H1 (cell line): ENCODE measurements at regions not wholly inside any gene's neighbourhood (a gene's known extent, or its start where the extent isn't known, plus 50 kb on each side); places are given as distances from the start of the nearest gene placed in this dataset.

Source experiments
- HDAC6 ChIP-seq: IDR thresholded peaks from one replicate; pipeline ENCODE4 v1.7.1; 2012; ENCODE audit warnings: low read depth, mild to moderate bottlenecking, inconsistent platforms, low read length, moderate library complexity
- NRF1 ChIP-seq: IDR thresholded peaks from 2 replicates; pipeline ENCODE4 v1.6.1; 2011; ENCODE audit warnings: mild to moderate bottlenecking, low read depth, low read length, improper control_type of control experiment
- POLR2A ChIP-seq, 2 experiments: IDR thresholded peaks; 1 replicate in 1 of 2; 2 replicates in 1 of 2; pipeline ENCODE4 v1.6.1; 2011; ENCODE audit warnings: low read depth in 2 of 2, low read length in 2 of 2, mild to moderate bottlenecking in 2 of 2; ENCODE audit errors: control extremely low read depth in 1 of 2
- SAP30 ChIP-seq: fragments of 300-600 bp; sonication (generic); IDR thresholded peaks from 2 replicates; pipeline ENCODE4 v1.7.1; 2012; ENCODE audit warnings: low read length, moderate library complexity, mild to moderate bottlenecking, inconsistent platforms; ENCODE audit not compliant: insufficient read depth, insufficient replicate concordance
- TCF12 ChIP-seq: IDR thresholded peaks from 2 replicates; pipeline ENCODE4 v1.6.1; 2011; ENCODE audit warnings: low read depth, mild to moderate bottlenecking, low read length
- TEAD4 ChIP-seq: IDR thresholded peaks from 2 replicates; pipeline ENCODE4 v1.6.1; 2012; ENCODE audit warnings: low read depth, low read length, inconsistent platforms, mixed read lengths
- TF ChIP-seq, protein P1 (sequence below): fragments of 300-600 bp; sonication (generic); IDR thresholded peaks from 2 replicates; pipeline ENCODE4 v1.7.1; 2012; ENCODE audit warnings: low read length, moderate library complexity, mild to moderate bottlenecking, inconsistent platforms; ENCODE audit not compliant: insufficient replicate concordance

DNA sequence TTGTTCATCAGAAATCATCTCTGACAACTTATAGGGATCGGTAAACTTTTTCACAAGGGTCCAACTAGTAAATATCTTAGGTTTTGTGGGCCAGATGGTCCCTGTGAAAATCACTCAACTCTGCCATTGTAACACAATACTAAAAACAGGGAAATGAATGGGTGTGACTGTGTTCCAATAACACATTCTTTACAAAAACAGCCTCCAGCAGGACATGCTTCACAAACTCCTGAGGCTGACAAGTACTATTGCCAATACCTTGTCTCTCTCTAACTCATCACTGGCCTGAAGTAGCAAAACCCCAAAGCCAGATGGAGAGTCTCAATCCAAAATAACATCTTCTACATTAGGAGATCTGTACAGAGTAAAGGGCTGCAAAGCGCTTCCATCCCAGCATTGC is 312.3 kb downstream of the TOX3 start (continued):
- TF ChIP-seq, protein P1, sequence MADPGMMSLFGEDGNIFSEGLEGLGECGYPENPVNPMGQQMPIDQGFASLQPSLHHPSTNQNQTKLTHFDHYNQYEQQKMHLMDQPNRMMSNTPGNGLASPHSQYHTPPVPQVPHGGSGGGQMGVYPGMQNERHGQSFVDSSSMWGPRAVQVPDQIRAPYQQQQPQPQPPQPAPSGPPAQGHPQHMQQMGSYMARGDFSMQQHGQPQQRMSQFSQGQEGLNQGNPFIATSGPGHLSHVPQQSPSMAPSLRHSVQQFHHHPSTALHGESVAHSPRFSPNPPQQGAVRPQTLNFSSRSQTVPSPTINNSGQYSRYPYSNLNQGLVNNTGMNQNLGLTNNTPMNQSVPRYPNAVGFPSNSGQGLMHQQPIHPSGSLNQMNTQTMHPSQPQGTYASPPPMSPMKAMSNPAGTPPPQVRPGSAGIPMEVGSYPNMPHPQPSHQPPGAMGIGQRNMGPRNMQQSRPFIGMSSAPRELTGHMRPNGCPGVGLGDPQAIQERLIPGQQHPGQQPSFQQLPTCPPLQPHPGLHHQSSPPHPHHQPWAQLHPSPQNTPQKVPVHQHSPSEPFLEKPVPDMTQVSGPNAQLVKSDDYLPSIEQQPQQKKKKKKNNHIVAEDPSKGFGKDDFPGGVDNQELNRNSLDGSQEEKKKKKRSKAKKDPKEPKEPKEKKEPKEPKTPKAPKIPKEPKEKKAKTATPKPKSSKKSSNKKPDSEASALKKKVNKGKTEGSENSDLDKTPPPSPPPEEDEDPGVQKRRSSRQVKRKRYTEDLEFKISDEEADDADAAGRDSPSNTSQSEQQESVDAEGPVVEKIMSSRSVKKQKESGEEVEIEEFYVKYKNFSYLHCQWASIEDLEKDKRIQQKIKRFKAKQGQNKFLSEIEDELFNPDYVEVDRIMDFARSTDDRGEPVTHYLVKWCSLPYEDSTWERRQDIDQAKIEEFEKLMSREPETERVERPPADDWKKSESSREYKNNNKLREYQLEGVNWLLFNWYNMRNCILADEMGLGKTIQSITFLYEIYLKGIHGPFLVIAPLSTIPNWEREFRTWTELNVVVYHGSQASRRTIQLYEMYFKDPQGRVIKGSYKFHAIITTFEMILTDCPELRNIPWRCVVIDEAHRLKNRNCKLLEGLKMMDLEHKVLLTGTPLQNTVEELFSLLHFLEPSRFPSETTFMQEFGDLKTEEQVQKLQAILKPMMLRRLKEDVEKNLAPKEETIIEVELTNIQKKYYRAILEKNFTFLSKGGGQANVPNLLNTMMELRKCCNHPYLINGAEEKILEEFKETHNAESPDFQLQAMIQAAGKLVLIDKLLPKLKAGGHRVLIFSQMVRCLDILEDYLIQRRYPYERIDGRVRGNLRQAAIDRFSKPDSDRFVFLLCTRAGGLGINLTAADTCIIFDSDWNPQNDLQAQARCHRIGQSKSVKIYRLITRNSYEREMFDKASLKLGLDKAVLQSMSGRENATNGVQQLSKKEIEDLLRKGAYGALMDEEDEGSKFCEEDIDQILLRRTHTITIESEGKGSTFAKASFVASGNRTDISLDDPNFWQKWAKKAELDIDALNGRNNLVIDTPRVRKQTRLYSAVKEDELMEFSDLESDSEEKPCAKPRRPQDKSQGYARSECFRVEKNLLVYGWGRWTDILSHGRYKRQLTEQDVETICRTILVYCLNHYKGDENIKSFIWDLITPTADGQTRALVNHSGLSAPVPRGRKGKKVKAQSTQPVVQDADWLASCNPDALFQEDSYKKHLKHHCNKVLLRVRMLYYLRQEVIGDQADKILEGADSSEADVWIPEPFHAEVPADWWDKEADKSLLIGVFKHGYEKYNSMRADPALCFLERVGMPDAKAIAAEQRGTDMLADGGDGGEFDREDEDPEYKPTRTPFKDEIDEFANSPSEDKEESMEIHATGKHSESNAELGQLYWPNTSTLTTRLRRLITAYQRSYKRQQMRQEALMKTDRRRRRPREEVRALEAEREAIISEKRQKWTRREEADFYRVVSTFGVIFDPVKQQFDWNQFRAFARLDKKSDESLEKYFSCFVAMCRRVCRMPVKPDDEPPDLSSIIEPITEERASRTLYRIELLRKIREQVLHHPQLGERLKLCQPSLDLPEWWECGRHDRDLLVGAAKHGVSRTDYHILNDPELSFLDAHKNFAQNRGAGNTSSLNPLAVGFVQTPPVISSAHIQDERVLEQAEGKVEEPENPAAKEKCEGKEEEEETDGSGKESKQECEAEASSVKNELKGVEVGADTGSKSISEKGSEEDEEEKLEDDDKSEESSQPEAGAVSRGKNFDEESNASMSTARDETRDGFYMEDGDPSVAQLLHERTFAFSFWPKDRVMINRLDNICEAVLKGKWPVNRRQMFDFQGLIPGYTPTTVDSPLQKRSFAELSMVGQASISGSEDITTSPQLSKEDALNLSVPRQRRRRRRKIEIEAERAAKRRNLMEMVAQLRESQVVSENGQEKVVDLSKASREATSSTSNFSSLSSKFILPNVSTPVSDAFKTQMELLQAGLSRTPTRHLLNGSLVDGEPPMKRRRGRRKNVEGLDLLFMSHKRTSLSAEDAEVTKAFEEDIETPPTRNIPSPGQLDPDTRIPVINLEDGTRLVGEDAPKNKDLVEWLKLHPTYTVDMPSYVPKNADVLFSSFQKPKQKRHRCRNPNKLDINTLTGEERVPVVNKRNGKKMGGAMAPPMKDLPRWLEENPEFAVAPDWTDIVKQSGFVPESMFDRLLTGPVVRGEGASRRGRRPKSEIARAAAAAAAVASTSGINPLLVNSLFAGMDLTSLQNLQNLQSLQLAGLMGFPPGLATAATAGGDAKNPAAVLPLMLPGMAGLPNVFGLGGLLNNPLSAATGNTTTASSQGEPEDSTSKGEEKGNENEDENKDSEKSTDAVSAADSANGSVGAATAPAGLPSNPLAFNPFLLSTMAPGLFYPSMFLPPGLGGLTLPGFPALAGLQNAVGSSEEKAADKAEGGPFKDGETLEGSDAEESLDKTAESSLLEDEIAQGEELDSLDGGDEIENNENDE, result no peak
- TF ChIP-seq HDAC6 (no peak), SAP30 (no peak), NRF1 (no peak), TEAD4 (no peak), POLR2A (IDR thresholded peaks at IDR 0.05; ENCODE audit: control extremely low read depth in 1 of 2, low read depth in 2 of 2, low read length in 2 of 2) (no peak), TCF12 (no peak)
